ENCODE measurements at regions not wholly inside any gene's neighbourhood (a gene's known extent, or its start where the extent isn't known, plus 50 kb on each side); places are given as distances from the start of the nearest gene placed in this dataset.
A peak's percentile ranks its signal among the peaks of the same experiment; 100 is the strongest.
"Not testable (repeated sequence)": the region's sequence is repeated elsewhere in the genome, so short reads cannot be mapped to it uniquely, and the experiment has no call there.

- DNase-seq: peak; percentile 91
Measured at GRCh38 chr6:12348530-12349511, 58.7 kb downstream of the EDN1 start.

DNA sequence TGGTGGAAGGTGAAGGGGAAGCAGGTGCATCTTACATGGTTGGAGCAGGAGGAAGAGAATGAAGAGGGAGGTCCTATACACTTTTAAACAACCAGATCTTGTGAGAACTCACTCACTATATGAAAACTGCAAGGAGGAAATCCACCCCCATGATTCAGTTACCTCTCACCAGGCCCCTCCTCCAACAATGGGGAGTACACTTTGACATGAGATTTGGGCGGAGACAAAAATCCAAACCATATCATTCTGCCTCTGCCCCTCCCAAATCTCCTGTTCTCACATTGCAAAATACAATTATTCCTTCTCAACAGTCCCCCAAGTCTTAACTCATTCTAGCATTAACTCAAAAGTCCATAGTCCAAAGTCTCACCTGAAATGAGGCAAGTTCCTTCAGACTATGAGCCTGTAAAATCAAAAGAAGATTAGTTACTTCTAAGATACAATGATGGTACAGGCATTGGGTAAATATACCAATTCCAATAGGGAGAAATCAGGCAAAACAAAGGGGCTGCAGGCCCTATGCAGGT is 60.5 kb downstream of the EDN1 start:
- DNase-seq: no peak

- no peak for DNase-seq
Measured at GRCh38 chr6:12351672-12352071, 61.5 kb downstream of the EDN1 start.

- no peak for DNase-seq
Measured at GRCh38 chr6:12353731-12354130, 63.6 kb downstream of the EDN1 start.

GRCh38 chr6:12354499-12354898 is 64.3 kb downstream of the EDN1 start:
- DNase-seq: peak; percentile 93

DNA sequence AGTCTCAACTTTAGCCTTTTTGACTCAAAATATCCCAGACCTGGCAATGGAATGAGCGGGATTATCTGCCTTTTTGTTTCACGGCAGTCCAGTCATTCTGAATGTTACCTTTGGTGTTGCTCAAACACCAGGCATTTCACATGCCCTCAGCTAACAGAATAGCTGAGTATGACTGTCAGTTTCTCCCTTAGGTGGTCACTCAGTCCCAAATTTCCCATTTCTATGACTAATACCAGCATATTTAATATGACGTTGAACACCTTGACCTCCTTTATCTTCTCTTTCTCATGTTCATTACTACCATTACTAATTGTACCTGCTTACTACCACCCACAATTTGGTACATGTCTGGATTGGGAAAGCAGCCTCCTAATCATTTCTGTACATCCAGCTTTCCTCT is 65.2 kb downstream of the EDN1 start:
- no peak for DNase-seq

GRCh38 chr6:12356431-12356830 is 66.3 kb downstream of the EDN1 start:
- no peak for DNase-seq

- DNase-seq: no peak
Measured at GRCh38 chr6:12356983-12357972, 67.1 kb downstream of the EDN1 start.

DNA sequence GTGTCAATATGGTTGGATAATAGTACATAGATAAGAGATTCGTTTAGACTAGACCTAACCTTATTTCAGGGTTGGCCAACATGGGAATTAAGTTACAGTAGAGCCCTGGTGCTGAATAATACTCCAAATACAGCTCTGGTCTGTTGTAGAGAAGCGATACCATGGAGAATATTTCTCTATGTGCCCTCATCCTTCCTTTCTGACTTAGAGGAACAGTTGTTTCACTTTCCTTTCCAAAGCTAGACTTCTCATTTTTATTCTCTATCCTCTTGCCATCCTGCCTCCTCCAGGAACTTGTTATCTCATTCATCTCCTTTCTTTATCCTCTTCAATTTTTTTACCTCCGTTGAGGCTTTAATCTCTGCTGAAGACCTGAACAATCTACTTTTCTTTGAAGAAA is 68.9 kb downstream of the EDN1 start:
- DNase-seq: no peak

- DNase-seq: no peak
Measured at GRCh38 chr6:12361042-12361765, 71.0 kb downstream of the EDN1 start.

DNA sequence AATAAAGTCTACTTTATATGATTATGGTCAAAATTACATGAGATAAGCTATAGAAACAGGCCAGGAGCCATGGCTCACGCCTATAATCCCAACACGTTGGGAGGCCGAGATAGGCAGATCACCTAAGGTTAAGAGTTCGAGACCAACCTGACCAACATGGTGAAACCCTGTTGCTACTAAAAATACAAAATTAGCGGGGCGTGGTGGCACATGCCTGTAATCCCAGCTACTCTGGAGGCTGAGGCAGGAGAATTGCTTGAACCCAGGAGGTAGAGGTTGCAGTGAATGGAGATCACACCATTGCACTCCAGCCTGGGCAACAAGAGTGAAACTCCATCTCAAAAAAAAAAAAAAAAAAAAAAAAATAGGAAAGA is 73.1 kb downstream of the EDN1 start:
- not testable (repeated sequence) for DNase-seq

DNA sequence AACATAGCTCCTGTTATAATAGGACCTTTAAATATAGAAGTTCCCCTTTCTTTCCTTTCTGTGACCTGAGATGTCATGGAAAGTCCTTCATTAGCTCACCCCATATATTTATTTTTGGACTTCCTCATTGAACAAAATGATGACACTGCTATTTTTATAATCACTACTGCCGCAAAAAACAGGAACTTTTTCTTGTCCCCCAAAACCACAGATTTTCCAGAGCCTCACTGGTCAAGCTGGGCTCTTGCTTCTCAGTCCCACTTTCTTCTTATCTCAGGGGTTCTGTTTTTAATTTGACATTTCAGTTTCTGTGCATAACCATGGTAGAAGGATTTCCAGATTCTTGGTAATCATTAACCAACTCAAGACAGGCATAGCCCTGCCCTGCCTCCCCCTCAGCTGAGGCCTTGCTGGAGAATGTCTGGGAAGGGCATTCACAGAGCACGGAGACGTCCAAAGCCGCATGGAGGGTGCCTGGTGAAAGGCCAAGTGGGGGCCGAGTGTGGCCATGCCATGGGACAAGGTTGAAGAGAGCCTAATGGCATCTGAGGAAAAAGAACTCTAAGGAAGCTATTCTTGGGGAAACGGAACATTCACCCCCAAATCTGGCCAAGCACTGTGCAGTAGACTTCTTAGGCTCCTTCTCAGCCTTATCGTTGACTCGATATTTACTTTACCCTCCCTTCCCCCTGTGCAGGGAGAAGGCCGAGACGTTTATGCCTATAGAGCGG is 73.7 kb downstream of the EDN1 start:
- no peak for DNase-seq

DNA sequence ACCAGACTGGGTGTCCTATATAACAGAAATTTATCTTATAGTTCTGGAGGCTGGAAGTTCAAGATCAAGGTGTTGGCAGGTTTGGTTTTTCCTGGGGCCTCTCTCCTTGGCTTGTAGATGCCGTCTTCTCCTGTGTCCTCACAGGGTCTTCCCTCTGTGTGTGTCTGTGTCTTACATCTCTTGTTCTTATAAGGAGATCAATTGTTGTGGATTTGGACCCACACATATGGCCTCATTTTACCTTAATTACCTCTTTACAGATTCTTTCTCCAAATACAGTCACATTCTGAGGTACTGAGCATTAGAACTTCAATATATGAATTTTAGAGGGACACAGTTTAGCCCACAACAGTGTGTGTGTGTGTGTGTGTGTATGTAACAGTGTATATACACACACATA is 74.5 kb downstream of the EDN1 start:
- no peak for DNase-seq

DNA sequence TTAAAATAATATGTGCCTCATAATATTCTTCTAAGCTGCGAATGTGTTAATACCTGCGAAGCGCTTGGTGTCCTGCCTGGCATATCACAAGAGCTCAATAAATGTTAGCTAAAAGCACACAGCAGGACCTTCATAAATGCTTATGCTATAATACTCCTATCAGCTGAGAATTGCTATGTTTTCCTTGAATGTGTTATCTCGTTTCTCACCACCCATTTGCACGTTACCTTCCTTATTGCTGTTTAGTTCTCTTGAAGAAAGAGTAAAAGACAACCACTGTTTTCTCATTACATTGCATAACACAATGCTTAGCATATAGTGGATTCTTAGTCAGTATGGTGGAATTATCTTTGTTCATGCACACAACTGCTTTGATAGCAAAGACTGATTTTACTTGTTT is 76.6 kb downstream of the EDN1 start:
- DNase-seq: no peak

DNA sequence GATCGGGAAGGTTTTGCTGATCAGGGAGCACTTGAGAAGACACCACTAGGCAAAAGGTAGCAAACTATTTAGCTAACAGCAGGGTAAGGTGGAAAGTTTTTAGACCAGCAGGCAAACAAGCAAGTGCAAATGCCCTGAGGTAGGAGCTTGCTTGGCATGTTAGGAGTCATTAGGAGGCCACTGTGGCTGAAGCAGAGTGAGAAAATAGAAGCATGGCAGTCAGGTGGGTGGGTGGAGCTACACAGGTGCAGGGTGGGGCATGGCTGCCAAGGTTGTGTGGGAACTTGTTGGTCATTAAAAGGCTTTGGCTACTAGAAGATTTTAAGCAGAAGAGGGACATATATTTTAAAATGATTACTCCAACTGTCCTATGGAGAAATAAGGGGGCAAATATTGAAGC is 77.3 kb downstream of the EDN1 start:
- DNase-seq: no peak

GRCh38 chr6:12369355-12369754 is 79.2 kb downstream of the EDN1 start:
- no peak for DNase-seq

- no peak for DNase-seq
Measured at GRCh38 chr6:12369781-12370262, 79.7 kb downstream of the EDN1 start.

- no peak for DNase-seq
Measured at GRCh38 chr6:12371151-12371550, 81.0 kb downstream of the EDN1 start.

DNA sequence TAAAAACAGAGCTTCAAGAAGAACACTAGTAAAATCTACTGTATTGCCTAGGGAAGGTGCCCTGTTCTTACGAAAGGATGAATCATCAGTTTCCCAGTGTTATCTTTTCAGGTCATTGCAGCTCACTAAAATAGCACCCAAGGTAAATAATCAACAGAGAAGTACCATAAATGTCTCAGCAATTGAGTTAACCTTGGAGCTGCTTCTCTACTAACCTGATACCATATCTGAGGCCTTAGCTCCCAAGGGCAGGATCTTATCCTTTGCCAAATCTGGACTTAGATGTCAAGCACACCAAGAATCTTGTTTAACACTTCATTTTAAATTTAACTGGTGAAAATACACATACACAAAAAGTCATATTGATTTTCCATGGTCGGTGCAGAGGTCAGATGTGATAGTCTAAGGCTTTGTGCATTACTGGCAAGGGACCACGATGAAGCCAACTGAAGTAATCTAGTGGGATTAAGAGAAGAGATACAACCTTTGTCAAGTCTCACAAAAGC is 81.5 kb downstream of the EDN1 start:
- no peak for DNase-seq

- peak; percentile 64 for DNase-seq
Measured at GRCh38 chr6:12379181-12379580, 89.0 kb downstream of the EDN1 start.

DNA sequence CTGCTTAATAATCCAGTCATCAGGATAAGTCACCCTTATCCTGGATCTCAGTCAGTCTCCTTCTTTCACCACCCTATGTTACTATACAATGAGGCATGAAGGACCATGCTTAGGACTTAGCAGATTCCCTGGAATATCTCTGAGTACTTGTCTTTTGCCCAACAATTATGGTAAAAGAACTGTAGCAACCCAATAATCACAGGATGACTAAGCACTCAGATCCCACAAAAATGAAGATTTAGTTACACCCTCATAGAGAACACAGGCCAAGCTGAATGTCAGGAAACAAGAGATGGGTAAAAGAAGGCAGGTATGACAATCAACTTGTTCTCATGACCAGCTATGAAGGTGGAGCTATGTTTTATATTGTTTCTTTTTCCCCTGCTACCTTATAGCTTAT is 91.4 kb downstream of the EDN1 start:
- DNase-seq: peak; percentile 49
